OCI-LY7 (cell line): ENCODE measurements at regions not wholly inside any gene's neighbourhood (a gene's known extent, or its start where the extent isn't known, plus 50 kb on each side); places are given as distances from the start of the nearest gene placed in this dataset.

Source experiments
- EZH2phosphoT487 ChIP-seq: fragments of 200-600 bp; sonication (generic); IDR thresholded peaks from 2 replicates; pipeline ENCODE4 v1.6.1; 2018; ENCODE audit warnings: low read depth, borderline replicate concordance, mild to moderate bottlenecking, mixed run types, antibody characterized with exemption, low read length, moderate library complexity, mixed read lengths
- TF ChIP-seq, protein P1 (sequence below): fragments of 200-600 bp; sonication (generic); conservative IDR thresholded peaks from 2 replicates; pipeline ENCODE4 v1.5.1; 2014; ENCODE audit warnings: mild to moderate bottlenecking, antibody characterized with exemption, low read length, moderate library complexity, mixed read lengths

GRCh38 chr3:168327856-168328255 is 232.1 kb upstream of the GOLIM4 start:
- TF ChIP-seq, protein P1, sequence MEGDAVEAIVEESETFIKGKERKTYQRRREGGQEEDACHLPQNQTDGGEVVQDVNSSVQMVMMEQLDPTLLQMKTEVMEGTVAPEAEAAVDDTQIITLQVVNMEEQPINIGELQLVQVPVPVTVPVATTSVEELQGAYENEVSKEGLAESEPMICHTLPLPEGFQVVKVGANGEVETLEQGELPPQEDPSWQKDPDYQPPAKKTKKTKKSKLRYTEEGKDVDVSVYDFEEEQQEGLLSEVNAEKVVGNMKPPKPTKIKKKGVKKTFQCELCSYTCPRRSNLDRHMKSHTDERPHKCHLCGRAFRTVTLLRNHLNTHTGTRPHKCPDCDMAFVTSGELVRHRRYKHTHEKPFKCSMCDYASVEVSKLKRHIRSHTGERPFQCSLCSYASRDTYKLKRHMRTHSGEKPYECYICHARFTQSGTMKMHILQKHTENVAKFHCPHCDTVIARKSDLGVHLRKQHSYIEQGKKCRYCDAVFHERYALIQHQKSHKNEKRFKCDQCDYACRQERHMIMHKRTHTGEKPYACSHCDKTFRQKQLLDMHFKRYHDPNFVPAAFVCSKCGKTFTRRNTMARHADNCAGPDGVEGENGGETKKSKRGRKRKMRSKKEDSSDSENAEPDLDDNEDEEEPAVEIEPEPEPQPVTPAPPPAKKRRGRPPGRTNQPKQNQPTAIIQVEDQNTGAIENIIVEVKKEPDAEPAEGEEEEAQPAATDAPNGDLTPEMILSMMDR = no peak
- TF ChIP-seq EZH2phosphoT487 = no peak
